Liver (tissue), 8 donors: ENCODE measurements at regions not wholly inside any gene's neighbourhood (a gene's known extent, or its start where the extent isn't known, plus 50 kb on each side); places are given as distances from the start of the nearest gene placed in this dataset.

ENCODE experiments used
- DNase-seq: peaks from one replicate; pipeline ENCODE4 v3.0.0-alpha.2; 2017; ENCODE audit warnings: low spot score
- H3K27ac ChIP-seq, 2 donors: one replicate each; pipeline ENCODE4 v1.7.0; 2013; ENCODE audit warnings: inconsistent platforms in 2 of 2, low read length in 2 of 2, control low read depth in 1 of 2, low read depth in 1 of 2, mild to moderate bottlenecking in 1 of 2
- H3K27me3 ChIP-seq, 4 donors: one replicate each; pipeline versions ENCODE4 v1.6.1 to v1.7.0; 2013; ENCODE audit warnings: low read length in 3 of 4, inconsistent platforms in 1 of 4, mild to moderate bottlenecking in 1 of 4, moderate library complexity in 1 of 4; ENCODE audit not compliant: control insufficient read depth in 4 of 4, insufficient read depth in 4 of 4
- H3K36me3 ChIP-seq, 4 donors: one replicate each; pipeline versions ENCODE4 v1.6.1 to v1.7.0; 2013; ENCODE audit warnings: low read length in 3 of 4, mild to moderate bottlenecking in 3 of 4, low read depth in 1 of 4, moderate library complexity in 1 of 4; ENCODE audit not compliant: control insufficient read depth in 4 of 4, insufficient read depth in 3 of 4
- H3K4me1 ChIP-seq, 4 donors: one replicate each; pipeline versions ENCODE4 v1.6.1 to v1.7.0; 2013; ENCODE audit warnings: low read length in 3 of 4, mild to moderate bottlenecking in 3 of 4, moderate library complexity in 1 of 4; ENCODE audit not compliant: control insufficient read depth in 4 of 4, insufficient read depth in 4 of 4
- H3K4me3 ChIP-seq, 3 donors: one replicate each; pipeline versions ENCODE4 v1.6.1 to v1.7.0; 2013; ENCODE audit warnings: low read length in 3 of 3, control low read depth in 1 of 3, low read depth in 1 of 3, mild to moderate bottlenecking in 1 of 3
- H3K9ac ChIP-seq, 2 donors: one replicate each; pipeline ENCODE4 v1.7.0; 2013; ENCODE audit warnings: low read length in 2 of 2, mild to moderate bottlenecking in 2 of 2, moderate library complexity in 2 of 2, control low read depth in 1 of 2, low read depth in 1 of 2
- H3K9me3 ChIP-seq, 4 donors: one replicate each; pipeline versions ENCODE4 v1.6.1 to v1.7.0; 2013; ENCODE audit warnings: low read length in 3 of 4; ENCODE audit not compliant: control insufficient read depth in 4 of 4
- ATF3 ChIP-seq: IDR thresholded peaks from 2 replicates; pipeline ENCODE4 v1.6.1; 2016; ENCODE audit warnings: antibody characterized with exemption
- CTCF ChIP-seq: fragments of 150-350 bp; IDR thresholded peaks from 2 replicates; pipeline ENCODE4 v1.5.1; 2017; ENCODE audit warnings: improper control_type of control experiment, low read depth, low read length; ENCODE audit not compliant: missing input control
- EGR1 ChIP-seq, 2 donors: IDR thresholded peaks; 2 replicates each; pipeline ENCODE4 v1.6.1; 2016 to 2018; ENCODE audit warnings: antibody characterized with exemption in 2 of 2, low read depth in 2 of 2
- FOXA1 ChIP-seq: IDR thresholded peaks from 2 replicates; pipeline ENCODE4 v1.6.1; 2016; ENCODE audit warnings: antibody characterized with exemption
- FOXA2 ChIP-seq: IDR thresholded peaks from 2 replicates; pipeline ENCODE4 v1.6.1; 2016; ENCODE audit warnings: antibody characterized with exemption
- GABPA ChIP-seq, 2 donors: IDR thresholded peaks in 1 of 2; conservative IDR thresholded peaks in 1 of 2; 2 replicates each; pipeline ENCODE4 v1.6.1; 2016; ENCODE audit warnings: antibody characterized with exemption in 2 of 2, mild to moderate bottlenecking in 1 of 2, moderate library complexity in 1 of 2
- HNF4A ChIP-seq, 2 donors: conservative IDR thresholded peaks; 2 replicates each; pipeline ENCODE4 v1.6.1; 2016; ENCODE audit warnings: antibody characterized with exemption in 2 of 2, mild to moderate bottlenecking in 2 of 2
- HNF4G ChIP-seq: IDR thresholded peaks from 2 replicates; pipeline ENCODE4 v1.6.1; 2016; ENCODE audit warnings: antibody characterized with exemption
- JUND ChIP-seq, 2 donors: IDR thresholded peaks; 2 replicates each; pipeline ENCODE4 v1.6.1; 2016; ENCODE audit warnings: antibody characterized with exemption in 2 of 2
- MAX ChIP-seq: IDR thresholded peaks from 2 replicates; pipeline ENCODE4 v1.6.1; 2016; ENCODE audit warnings: antibody characterized with exemption
- RAD21 ChIP-seq, 2 donors: IDR thresholded peaks; 2 replicates each; pipeline ENCODE4 v1.6.1; 2016; ENCODE audit warnings: antibody characterized with exemption in 2 of 2, mild to moderate bottlenecking in 2 of 2
- REST ChIP-seq: IDR thresholded peaks from 2 replicates; pipeline ENCODE4 v1.6.1; 2016; ENCODE audit warnings: antibody characterized with exemption, mild to moderate bottlenecking
- RXRA ChIP-seq, 2 donors: IDR thresholded peaks; 2 replicates each; pipeline ENCODE4 v1.6.1; 2017 to 2018; ENCODE audit warnings: antibody characterized with exemption in 2 of 2, mild to moderate bottlenecking in 1 of 2
- SP1 ChIP-seq: IDR thresholded peaks from 2 replicates; pipeline ENCODE4 v1.6.1; 2018; ENCODE audit warnings: antibody characterized with exemption, mild to moderate bottlenecking
- TAF1 ChIP-seq: conservative IDR thresholded peaks from 2 replicates; pipeline ENCODE4 v1.6.1; 2016; ENCODE audit warnings: antibody characterized with exemption, mild to moderate bottlenecking
- YY1 ChIP-seq: IDR thresholded peaks from 2 replicates; pipeline ENCODE4 v1.6.1; 2016; ENCODE audit warnings: antibody characterized with exemption, mild to moderate bottlenecking
- ZBTB33 ChIP-seq: IDR thresholded peaks from 2 replicates; pipeline ENCODE4 v1.6.1; 2016; ENCODE audit warnings: antibody characterized with exemption
- WGBS: extraction: QIAGEN DNeasy Blood & Tissue Kit; methylation state at CpG from one replicate; pipeline ENCODE4 v1.1.7; 2013; 5-methylcytosine and 5-hydroxymethylcytosine counted together
- donor health status: healthy.
- donor health status: healthy.
- donor health status: healthy.
- donor health status: healthy.
- donor health status: healthy.

GRCh38 chr14:97762386-97762785 is 965.2 kb downstream of the VRK1 start:
- H3K27me3 ChIP-seq, result no peaks in the 10 kb centered on the region
- no peaks in the 10 kb centered on the region for H3K4me1 ChIP-seq
- no peaks in the 10 kb centered on the region for H3K9me3 ChIP-seq
- no peak overlapping the region for H3K9ac ChIP-seq
- DNase-seq, result no peak
- no peaks in the 10 kb centered on the region for H3K36me3 ChIP-seq
- WGBS, result 53% methylated on average over 5 of the region's 5 CpGs
- no peak for TF ChIP-seq GABPA (IDR thresholded peaks at IDR 0.05 in 1 of 2, conservative IDR thresholded peaks at IDR 0.05 in 1 of 2)
- no peak for TF ChIP-seq CTCF
- TF ChIP-seq ZBTB33, result no peak
- TF ChIP-seq EGR1 (IDR thresholded peaks at IDR 0.05; ENCODE audit: low read depth in 2 of 2), result no peak
- no peak for TF ChIP-seq HNF4G
- TF ChIP-seq FOXA2, result no peak
- H3K27ac ChIP-seq, result no peak overlapping the region
- H3K4me3 ChIP-seq, result no peak overlapping the region

- H3K4me1 ChIP-seq, result no peaks in the 10 kb centered on the region
- no peaks in the 10 kb centered on the region for H3K36me3 ChIP-seq
- no peak overlapping the region for H3K9ac ChIP-seq
- no peak for DNase-seq
- no peaks in the 10 kb centered on the region for H3K27me3 ChIP-seq
- 69% methylated on average over 8 of the region's 8 CpGs for WGBS
- H3K27ac ChIP-seq, result no peak overlapping the region
- TF ChIP-seq SP1, result no peak
- no peak for TF ChIP-seq ATF3
- no peak for TF ChIP-seq RAD21 (IDR thresholded peaks at IDR 0.05)
- no peak for TF ChIP-seq FOXA1
- TF ChIP-seq TAF1, result no peak
- no peak for TF ChIP-seq JUND (IDR thresholded peaks at IDR 0.05)
- TF ChIP-seq GABPA (IDR thresholded peaks at IDR 0.05 in 1 of 2, conservative IDR thresholded peaks at IDR 0.05 in 1 of 2), result no peak
- no peak for TF ChIP-seq MAX
- H3K9me3 ChIP-seq, result no peaks in the 10 kb centered on the region
- no peak overlapping the region for H3K4me3 ChIP-seq
These were observed 974.3 kb downstream of the VRK1 start for GRCh38 chr14:97771340-97772045.

GRCh38 chr14:97773598-97773997 is 976.4 kb downstream of the VRK1 start:
- WGBS, result 71% methylated on average over 6 of the region's 6 CpGs
- Histone ChIP-seq H3K9me3 (no peaks in the 10 kb centered on the region), H3K36me3 (no peaks in the 10 kb centered on the region), H3K9ac (no peak overlapping the region), H3K4me1 (no peaks in the 10 kb centered on the region), H3K4me3 (no peak overlapping the region), H3K27ac (no peak overlapping the region), H3K27me3 (no peaks in the 10 kb centered on the region)
- no peak for DNase-seq
- TF ChIP-seq SP1 (no peak), YY1 (no peak), REST (no peak), FOXA2 (no peak), JUND (IDR thresholded peaks at IDR 0.05) (no peak), RAD21 (IDR thresholded peaks at IDR 0.05) (no peak), ZBTB33 (no peak), HNF4G (no peak), RXRA (IDR thresholded peaks at IDR 0.05) (no peak), HNF4A (conservative IDR thresholded peaks at IDR 0.05) (no peak), ATF3 (no peak), EGR1 (IDR thresholded peaks at IDR 0.05; ENCODE audit: low read depth in 2 of 2) (no peak), FOXA1 (no peak)
